ENCODE measurements at regions not wholly inside any gene's neighbourhood (a gene's known extent, or its start where the extent isn't known, plus 50 kb on each side); places are given as distances from the start of the nearest gene placed in this dataset.
A peak's percentile ranks its signal among the peaks of the same experiment; 100 is the strongest.

DNA sequence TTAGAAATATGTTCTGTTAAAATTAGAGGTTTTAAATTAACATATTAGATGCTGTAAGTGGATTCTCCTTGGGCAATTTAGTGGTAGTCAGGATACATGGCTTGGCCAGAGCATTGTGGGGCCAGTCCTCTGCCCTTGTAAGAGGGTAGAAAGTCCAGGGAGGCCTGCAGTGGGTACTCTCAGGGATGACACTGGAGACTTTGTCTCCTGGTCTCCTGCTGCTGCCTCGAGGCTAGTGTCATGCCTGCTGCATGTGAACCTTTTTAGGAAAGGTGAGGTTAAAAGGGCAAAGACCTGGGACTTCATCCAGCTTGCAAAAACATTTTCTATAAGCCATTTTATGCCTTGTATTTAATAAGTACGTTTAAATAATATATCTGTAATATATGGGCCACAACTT, 96.8 kb upstream of the PROK2 start:
- no peak for DNase-seq (ENCODE audit: low spot score)

DNA sequence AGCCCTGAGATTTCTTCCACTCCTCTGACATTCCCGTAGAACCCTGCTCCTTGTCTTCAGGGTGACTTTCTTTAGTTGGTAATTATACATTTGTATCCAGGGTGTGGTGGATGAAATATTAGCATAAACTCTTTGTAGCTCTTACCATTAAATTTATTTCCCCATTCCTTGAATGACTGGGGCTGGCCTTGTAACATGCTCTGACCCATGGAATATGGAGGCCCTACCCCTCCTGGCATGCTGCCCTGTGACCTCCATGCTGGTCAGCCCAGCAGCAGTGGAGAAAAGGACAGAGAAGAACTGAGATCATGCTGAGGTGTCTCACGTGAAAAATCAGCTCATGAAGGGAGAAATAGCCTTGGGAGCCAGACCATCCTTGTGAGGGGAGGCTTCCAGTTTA, 96.1 kb upstream of the PROK2 start:
- no peak for DNase-seq (ENCODE audit: low spot score)

DNA sequence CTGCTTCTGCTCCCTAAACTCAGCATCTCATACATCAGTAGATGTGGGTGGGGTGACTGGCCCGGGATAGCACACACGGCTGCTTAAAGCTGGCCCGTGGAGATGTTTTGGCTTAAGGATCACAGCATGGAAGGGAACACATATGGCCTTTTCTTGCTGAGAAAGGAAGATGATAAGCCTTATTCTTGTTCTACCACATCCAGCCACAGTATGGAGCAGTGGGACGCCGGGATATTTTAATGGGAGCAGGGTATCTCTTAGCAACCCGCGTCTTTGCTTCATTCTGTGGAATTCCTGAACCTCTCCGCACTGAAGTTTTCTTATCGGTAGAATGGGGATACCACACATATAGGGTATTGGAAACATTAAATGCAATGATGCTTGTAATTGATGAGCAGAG, 94.1 kb upstream of the PROK2 start:
- no peak for DNase-seq (ENCODE audit: low spot score)

DNA sequence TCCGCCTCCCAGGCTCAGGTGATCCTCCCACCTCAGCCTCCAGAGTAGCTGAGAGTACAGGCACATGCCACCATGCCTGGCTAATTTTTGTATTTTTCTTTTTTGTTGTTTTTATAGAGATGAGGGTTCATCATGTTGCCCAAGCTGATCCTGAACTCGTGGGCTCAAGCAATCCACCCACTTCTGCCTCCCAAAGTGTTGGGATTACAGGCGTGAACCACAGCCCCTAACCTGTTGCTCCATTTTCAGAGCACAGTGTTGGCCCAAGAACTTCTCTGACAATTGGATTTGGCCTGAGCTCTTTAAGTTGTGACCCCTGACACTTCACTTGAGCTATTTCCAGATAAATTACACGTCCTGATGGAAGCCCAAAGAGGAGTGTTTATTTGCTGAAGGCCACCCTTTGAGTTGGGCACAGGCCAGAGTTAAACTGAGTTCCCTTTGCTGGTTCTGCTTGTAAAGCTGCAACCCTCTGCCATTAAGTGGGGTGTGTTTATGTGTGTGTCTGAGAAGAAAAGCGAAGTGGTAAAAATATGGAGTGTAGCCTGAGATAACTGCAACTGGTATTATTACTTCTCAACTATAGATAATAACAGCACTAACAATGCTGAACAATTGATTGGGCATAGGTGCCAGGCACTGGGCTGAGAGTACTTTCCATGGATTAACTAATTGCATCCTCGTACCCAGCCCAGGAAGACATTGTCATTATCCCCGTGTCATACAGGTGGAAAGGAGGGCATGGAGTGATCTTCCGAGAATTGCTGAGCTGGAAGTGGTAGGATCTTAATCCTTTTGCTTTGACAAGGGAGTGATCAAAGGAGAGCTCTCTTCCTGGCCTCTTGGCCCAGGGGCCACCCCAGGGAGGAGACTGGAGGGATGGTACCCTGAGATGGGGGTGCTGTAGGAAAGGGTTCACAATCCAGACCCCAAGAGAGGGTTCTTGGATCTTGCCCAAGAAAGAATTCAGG, 91.5 kb upstream of the PROK2 start:
- no peak for DNase-seq (ENCODE audit: low spot score)

DNA sequence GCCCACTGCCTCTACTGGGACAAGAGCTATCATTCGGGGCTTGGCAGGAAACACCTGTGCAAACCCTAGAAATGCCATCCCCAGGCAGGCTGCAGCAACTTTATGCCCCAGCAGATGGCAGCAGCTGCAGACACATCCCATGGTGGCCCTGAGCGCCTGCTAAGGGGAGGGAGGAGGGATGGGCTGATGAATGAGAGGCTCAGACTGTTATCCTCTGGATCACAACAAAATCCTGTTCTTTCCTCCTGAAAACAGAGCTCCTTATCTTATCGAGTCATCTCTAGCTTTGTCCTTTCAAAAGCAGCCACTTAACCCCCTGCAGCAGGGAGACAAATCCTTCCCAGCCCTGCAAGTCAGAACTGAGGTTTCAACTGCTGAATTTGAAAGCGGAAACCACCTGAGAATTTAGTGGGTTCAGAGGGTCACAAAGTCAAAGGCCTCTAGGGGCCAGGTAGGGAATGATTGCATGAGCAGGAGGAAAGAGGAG, 90.6 kb upstream of the PROK2 start:
- peak; percentile 36 for DNase-seq (ENCODE audit: low spot score)

DNA sequence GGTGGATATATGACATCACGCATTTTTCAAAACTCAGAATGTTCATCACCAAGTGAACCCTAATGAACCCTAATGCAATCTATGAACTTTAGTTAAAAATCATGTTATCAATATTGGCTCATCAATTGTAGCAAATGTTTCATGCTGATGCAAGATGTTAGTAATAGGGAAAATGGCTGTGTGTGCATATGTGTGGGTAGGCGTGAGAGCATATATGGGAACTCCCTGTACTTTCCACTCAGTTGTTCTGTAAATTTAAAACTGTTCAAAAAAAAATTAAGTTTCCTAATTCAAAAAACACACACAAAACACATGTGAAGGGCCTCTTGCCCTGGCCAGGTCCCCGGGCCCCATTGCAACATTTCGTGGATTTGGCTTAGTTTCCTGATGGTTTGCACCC, 89.7 kb upstream of the PROK2 start:
- DNase-seq (ENCODE audit: low spot score): no peak

DNA sequence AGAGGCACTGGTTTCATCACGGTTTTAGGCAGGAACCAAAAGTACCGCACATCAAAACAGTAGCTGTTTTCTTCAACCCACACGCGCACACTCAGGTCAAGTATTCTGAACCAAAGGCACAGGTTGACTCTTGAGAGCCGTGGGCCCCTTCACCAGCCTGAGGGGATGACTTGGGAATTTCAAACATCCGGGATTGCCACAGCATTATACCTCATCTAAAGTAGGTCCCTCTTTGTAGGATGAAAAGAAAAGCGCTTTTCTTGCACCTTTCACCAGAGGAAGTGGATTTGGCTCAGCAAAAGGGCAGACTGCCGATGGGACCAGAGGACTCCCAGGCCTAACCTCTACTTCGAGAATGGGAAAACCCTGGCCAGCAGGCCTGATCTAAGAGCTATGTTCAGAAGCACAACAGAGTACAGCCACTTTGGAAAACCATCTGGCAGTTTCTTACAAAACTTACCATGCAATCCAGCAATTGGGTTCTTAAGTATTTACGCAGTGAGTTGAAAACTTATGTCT, 88.2 kb upstream of the PROK2 start:
- no peak for DNase-seq (ENCODE audit: low spot score)

DNA sequence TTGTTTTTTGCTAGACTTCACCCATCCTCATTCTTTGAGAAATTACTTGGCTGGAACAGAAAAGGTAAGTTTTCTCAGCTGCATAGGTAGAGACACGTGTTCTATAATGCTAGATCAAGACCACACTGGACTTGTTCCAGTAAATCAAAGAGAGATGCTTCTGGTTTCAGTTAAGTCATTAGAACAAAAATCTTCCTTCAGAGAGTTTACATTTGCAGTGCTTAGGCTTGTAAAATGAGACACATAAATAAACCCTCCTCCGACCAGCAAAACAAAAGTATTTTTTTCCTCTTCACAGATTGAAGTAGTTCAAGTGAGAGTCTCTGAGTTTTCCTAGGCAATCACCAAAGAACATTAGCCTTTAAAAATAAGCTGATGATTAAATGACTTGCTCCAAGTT, 87.3 kb upstream of the PROK2 start:
- DNase-seq (ENCODE audit: low spot score): no peak

DNA sequence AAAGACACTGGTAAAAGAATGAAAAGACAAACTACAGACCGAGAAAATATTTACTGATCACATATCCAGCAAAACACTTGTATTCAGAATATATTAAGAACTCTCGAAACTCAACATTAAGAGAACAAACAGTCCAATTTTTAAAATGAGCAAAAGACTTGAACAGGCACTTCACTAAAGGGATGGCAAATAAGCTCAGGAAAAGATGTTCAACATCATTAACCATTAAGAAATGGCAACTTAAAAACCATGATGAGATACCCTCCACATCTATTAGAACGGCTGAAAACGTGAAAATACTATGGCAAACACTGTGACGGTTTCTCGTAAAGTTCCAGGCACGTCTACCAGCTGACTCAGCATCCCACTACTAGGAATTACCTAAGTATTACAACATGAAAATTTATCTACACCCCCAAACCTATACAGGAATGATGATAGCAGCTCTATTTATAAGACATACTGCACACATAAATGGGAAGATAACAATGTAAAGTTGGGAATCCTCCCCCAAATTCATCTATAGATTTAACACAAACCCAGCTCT, 86.1 kb upstream of the PROK2 start:
- DNase-seq (ENCODE audit: low spot score): no peak

DNA sequence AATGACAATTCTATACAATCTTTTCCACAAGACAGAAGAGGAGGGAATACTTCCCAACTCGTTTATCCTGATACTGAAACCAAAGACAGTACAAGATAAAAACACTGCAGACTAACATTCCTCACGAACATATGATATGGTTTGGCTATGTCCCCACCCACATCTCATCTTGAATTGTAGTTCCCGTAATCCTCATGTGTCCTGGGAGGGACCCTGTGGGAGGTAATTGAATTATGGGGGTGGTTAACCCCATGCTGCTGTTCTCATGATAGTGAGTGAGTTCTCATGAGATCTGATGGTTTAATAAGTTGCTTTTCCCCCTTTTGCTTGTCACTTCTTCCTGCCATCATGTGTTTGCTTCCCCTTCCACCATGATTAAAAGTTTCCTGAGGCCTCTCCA, 83.9 kb upstream of the PROK2 start:
- DNase-seq (ENCODE audit: low spot score): no peak

DNA sequence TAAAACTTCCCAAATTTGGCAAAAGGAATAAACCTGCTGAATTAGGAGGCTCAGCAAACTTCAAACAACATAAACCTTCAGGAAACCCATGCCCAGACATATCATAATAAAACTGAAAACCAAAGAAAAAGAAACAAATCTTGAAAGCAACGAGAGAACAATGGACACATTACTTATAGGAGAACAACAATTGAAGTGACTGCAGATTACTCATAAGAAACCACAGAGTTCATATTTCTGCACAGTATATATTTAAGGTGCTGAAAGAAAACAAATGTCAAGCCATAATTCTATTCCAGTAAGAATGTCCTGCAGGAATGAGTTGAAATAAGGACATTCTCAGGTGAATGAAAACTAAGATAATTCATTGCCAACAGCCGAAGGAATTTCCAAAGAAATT, 80.8 kb upstream of the PROK2 start:
- DNase-seq (ENCODE audit: low spot score): no peak

DNA sequence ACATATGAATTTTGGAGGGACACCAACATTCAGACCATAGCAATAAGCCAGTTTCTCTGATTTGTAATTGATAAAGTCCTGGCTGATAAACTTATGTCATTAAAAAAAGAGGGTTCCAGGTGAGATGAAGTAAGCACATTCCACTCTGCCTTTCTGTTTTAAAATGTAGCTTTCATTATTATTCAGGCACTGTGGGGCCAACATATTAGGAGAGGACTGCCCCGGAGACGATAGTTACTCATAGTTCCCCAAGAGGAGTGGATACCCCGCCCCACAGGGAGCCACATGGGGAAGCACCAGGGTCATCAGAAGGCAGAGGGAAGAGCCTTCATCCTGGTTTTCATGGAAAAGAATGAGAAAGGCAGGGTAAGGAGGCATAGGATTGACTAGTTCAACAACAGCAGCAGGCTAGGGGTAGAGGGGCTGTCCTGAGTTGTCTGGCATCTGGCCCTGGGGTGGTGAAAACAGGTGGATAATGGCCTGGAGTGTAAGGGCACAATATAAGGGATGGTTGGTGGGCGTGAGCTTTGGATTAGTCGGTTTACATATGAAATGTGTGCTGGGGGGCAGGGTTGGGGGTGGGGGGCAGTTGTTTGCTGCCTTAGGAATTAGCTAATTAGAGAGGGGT, 78.7 kb upstream of the PROK2 start:
- DNase-seq (ENCODE audit: low spot score): no peak

DNA sequence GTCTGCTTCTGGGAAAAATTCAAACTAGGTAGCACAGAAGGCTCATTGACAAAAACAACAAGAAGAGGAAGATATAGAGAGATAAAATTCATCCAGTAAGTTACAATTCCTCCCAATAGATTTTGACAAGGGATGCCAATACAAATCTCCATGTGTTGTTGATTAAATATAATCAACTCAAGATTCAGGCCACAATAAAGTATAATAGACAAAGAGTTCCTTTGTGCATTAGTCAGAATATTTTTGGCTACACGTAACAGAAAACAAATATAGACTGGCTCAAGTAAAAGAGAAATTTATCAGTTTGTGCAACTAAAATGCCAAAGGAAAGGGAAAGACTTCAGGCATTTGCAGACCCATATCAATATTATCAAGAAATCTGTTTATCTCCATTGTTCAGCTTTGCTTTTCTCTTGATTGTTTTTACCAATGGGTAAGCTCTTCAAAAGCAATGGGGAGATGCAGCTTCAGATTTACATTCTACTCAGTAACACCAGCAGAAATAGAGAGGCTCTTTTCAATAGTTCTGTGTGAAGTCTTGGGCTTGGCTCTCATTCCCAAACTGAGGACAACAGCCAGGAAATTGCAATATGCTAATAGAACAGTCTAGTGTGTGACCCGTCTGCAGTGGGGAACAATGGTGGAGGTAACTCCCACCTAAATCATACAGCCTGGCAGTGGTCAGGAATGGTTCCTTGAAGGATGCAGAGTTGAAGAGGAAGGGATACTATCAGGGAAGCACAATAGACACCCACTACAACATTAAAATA, 77.6 kb upstream of the PROK2 start:
- DNase-seq (ENCODE audit: low spot score): no peak

DNA sequence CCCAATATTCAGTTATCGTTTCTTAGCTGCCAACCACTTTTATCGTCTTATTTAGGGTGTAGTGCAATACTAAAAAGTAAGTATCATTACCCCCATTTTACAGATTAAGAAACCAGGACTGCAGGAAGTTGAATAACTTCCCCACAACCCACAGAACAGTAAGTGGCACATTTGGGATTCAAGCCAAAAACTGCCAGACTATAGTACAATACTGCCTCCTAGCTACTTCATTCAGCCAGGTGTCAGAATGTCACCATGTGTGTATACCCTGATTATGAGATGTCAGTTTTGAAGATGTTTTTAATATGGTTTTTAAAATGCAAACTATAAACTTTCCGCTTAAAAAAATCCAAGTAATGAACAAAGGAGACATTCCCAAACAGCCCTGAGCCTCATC, 74.2 kb upstream of the PROK2 start:
- no peak for DNase-seq (ENCODE audit: low spot score)

DNA sequence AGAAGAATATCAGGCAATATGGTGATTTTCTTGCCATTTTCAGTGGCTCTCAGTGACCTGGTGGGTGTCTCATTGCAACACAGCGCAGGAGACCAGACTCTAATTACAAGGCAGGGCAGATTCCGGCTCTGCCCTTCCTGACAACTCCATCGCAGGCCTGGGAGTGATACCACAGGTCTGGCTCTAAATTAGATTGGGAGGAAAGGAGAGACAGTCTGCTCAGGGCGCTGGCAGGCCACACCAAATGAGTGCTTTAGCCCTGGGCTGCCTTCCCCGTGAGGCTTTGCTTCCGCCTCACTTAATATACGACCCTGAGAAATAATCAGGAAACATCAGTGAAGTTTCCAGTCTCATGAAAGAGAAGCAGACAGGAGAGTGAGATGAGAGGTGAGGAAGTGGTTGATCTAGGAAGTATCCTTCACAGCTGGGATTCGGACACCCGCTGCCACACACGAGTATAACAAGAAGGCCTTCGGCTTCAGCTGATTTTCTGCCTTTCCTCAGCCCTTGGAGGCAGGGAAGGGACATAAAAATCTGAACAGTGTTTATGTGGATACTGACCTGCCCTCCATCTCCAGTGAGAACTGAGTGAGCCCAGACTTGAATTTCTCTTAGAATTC, 73.7 kb upstream of the PROK2 start:
- DNase-seq (ENCODE audit: low spot score): no peak

DNA sequence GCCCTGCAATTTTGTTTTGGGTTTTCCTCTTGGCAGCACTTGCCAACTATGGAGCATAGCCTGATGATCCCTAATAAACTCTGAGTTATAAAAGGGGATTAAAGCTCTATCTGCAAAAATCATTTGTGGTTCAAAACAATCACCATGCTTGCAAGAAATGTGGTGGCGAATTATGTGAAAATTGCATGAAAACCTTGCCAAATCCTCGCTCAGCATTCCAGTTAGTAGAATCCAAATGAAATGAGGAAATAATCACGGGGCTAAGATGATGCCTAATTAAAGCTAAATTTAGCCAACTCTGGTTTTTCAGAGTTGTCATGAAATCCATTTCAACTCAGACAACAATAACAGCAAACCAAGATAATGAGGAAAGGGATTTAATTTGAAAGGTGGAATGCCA, 73.0 kb upstream of the PROK2 start:
- DNase-seq (ENCODE audit: low spot score): no peak

DNA sequence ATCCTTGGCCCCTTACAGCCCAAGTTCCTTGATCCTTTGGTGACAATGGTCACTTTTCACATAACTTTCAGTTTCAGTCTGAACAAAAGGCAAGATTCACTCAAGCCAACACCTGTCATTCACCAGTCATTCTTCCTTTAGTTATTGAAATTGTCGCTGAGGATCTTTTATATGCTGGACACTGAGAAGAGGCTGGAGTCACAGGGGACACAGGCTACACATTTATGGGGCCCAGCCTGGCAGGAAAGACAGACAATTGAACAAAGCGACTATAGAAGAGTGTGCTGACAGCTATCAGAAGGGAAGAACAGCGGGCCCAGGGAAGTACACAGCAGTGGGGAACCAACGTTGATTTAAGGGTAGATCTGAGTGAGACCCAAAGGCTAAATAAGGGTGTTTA, 69.8 kb upstream of the PROK2 start:
- DNase-seq (ENCODE audit: low spot score): no peak

DNA sequence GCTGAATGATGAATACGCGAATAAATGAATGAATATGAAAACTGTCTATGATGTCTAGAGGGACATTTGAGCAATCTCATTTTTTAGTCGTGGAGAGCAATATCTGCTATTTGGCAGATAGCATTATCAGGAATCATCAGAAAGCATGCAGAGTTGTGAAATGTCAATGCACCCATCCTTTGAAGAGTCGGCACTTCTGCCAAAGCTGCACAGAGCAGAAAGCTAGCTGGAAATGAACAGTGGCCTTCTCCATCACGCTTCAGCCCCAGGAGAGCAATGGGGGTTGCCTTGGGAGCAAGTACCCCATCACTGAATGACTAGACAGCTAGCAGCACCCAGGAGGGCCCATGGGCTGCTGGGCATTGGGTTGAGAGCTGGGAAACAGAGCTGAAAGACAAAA, 69.1 kb upstream of the PROK2 start:
- DNase-seq (ENCODE audit: low spot score): no peak

DNA sequence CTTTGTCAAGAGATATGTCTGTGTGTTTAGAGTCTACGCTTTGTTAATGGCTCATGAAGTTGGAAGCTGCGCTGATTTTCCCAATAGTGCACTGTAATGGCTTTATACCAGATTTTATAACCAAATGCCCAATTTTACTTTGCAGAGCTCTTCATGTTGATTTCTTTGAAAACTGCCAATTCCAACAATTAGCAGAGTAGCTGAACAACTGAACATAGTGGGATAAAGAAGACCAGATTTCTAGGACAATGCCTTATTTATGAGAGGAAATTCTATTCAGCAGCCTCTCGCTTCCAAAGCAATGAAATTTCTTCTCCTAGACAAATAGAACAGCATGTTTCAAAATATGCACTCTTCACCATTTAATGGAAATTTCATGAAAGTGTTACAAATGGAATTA, 66.9 kb upstream of the PROK2 start:
- no peak for DNase-seq (ENCODE audit: low spot score)

DNA sequence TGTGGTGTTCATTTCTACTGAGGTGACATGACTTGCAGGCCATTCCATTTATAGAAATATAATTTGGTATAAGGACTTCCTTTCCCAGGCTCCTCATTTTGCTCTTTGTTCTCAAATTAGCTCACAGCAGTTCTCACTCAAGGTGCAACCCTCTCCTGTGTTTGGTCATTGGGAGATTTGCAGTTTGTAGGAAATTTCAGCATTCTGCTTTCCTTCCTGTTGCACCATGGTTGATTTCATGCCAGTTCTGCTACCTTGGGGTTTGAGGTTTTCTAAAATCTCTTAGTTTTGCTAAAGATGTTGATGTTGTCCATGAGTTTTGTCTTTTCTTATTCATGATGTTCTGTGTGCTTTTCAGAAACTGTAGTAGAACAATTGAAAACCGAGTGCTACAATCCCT, 65.7 kb upstream of the PROK2 start:
- no peak for DNase-seq (ENCODE audit: low spot score)

DNA sequence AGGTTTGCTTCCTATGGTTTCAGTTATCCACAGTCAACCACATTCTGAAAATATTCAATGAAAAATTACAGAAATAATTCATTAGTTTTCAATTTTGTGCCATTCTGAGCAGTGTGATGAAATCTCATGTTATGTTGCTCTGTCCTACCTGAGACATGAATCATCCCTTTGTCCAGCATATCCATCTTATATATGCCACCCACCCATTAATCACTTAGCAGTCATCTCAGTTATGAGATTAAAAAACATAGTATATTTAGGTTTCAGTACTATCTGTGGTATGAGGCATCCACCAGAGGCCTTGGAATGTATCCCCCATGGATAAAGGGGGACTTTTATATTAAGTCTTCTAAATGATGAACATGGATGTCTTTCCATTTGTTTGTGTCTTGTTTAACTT, 64.7 kb upstream of the PROK2 start:
- DNase-seq (ENCODE audit: low spot score): no peak

DNA sequence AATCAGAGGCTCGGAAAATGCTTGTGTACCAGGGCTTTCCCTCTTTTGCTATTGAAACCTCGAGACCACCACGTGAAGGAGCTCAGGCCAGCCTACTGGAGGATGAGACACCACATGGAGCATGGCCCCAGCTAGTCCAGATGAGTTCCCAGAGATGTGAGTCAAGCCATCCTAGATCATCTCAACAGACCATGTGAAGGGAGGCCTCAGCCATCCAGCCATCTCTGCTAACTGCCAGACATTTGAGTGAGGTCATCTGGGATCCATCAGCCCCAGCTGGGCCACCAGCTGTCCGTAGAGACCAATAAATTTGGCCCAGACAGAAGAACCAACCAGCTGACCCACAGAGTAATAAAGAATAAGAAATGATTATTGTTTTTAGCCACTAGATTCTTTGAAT, 62.8 kb upstream of the PROK2 start:
- DNase-seq (ENCODE audit: low spot score): no peak
